BJ (cell line): ENCODE measurements at regions not wholly inside any gene's neighbourhood (a gene's known extent, or its start where the extent isn't known, plus 50 kb on each side); places are given as distances from the start of the nearest gene placed in this dataset.

Experiments used
- CTCF ChIA-PET: fragments of 350-600 bp; formaldehyde crosslinking; extraction: SDS; loops from one replicate; lab custom pipeline; 2021; ENCODE audit warnings: antibody characterized with exemption, inconsistent platforms; lab: Yijun Ruan, JAX
- POLR2A ChIA-PET: fragments of 300-600 bp; sonication (Branson Sonifier 250); formaldehyde crosslinking; extraction: SDS; loops from one replicate; lab custom pipeline; 2021; ENCODE audit warnings: antibody characterized with exemption; lab: Charles Lee
- DNase-seq: peaks from one replicate; pipeline ENCODE4 v3.0.0-alpha.2; 2011; ENCODE audit warnings: low read depth
- H3K27me3 ChIP-seq: 2 replicates; pipeline ENCODE4 v1.6.0; 2011; ENCODE audit warnings: low read length; ENCODE audit not compliant: control insufficient read depth, insufficient read depth
- H3K36me3 ChIP-seq: 2 replicates; pipeline ENCODE4 v1.5.1; 2011; ENCODE audit warnings: low read length; ENCODE audit not compliant: control insufficient read depth, insufficient read depth
- H3K4me3 ChIP-seq: 2 replicates; pipeline ENCODE4 v1.5.1; 2011; ENCODE audit warnings: low read depth, mild to moderate bottlenecking, control low read depth, low read length
- TF ChIP-seq, protein P1 (sequence below): IDR thresholded peaks from 2 replicates; pipeline ENCODE4 v1.5.1; 2011; ENCODE audit warnings: low read depth, mild to moderate bottlenecking, control low read depth, inconsistent platforms, low read length, moderate library complexity; ENCODE audit not compliant: insufficient read depth

- H3K36me3 ChIP-seq: no peaks in the 10 kb centered on the region
- ChIA-PET CTCF (no interaction called here), POLR2A (no interaction called here)
- H3K4me3 ChIP-seq: no peak overlapping the region
- DNase-seq: no peak
- no peaks in the 10 kb centered on the region for H3K27me3 ChIP-seq
- TF ChIP-seq, protein P1, sequence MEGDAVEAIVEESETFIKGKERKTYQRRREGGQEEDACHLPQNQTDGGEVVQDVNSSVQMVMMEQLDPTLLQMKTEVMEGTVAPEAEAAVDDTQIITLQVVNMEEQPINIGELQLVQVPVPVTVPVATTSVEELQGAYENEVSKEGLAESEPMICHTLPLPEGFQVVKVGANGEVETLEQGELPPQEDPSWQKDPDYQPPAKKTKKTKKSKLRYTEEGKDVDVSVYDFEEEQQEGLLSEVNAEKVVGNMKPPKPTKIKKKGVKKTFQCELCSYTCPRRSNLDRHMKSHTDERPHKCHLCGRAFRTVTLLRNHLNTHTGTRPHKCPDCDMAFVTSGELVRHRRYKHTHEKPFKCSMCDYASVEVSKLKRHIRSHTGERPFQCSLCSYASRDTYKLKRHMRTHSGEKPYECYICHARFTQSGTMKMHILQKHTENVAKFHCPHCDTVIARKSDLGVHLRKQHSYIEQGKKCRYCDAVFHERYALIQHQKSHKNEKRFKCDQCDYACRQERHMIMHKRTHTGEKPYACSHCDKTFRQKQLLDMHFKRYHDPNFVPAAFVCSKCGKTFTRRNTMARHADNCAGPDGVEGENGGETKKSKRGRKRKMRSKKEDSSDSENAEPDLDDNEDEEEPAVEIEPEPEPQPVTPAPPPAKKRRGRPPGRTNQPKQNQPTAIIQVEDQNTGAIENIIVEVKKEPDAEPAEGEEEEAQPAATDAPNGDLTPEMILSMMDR: no peak
These were observed 606.9 kb upstream of the KCNMB2 start for GRCh38 chr3:177929310-177929709.

GRCh38 chr3:177930771-177931170 is 605.5 kb upstream of the KCNMB2 start:
- POLR2A ChIA-PET: no interaction called here
- CTCF ChIA-PET: interaction anchor here (1.3 kb wide), 1 partner anchor 13 kb away, joined by 3 read pairs; no protein-coding TSS in a partner anchor
- no peaks in the 10 kb centered on the region for H3K36me3 ChIP-seq
- TF ChIP-seq, protein P1: no peak
- no peak overlapping the region for H3K4me3 ChIP-seq
- H3K27me3 ChIP-seq: no peaks in the 10 kb centered on the region
- no peak for DNase-seq

DNA sequence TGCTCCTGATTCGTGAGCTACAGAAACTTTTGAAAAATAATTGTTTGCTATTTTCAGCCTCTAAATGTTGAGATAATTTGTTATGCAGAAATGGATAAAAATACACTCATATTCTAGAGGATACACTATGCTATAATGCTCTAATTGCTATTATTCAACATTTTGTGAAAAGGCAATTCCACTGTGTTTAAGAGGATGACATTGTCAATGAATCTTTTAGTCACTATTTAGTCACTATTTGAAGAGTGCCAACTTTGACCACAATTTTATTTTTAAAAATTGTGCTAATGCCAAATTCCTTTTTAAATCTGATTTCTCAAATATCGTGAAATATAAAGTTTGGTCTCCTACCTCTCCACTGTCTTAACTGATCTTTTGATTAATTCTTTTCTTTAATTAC is 604.9 kb upstream of the KCNMB2 start:
- Histone ChIP-seq H3K27me3 (no peaks in the 10 kb centered on the region), H3K4me3 (no peak overlapping the region), H3K36me3 (no peaks in the 10 kb centered on the region)
- no peak for DNase-seq
- POLR2A ChIA-PET: no interaction called here
- TF ChIP-seq, protein P1: no peak
- CTCF ChIA-PET: interaction anchor here (1.3 to 1.6 kb wide), 3 partner anchors 13 to 102 kb away, joined by 3 read pairs; no protein-coding TSS in a partner anchor

DNA sequence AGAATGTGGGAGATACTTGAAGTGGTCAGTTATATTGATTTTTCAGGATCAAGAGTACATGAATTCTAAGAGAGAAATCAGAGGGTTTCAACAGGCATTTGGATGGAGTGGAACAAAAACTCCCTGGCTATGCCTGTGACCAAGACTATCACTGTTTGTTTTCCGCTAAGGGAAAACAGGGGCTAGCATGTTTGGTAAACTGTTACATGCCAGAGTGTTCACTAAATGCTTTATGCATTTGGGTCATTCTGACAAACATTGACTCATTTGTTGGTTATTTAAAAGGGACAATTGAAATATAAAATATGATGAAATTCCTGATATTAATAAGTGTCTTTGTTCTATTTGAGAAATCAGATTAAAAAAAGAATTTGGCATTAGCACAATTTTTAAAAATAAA is 603.9 kb upstream of the KCNMB2 start:
- CTCF ChIA-PET: interaction anchor here (1.4 to 1.6 kb wide), 2 partner anchors 26 to 103 kb away, joined by 3 read pairs; no protein-coding TSS in a partner anchor
- H3K36me3 ChIP-seq: no peaks in the 10 kb centered on the region
- POLR2A ChIA-PET: no interaction called here
- no peak for DNase-seq
- no peaks in the 10 kb centered on the region for H3K27me3 ChIP-seq
- TF ChIP-seq, protein P1: no peak
- H3K4me3 ChIP-seq: no peak overlapping the region

DNA sequence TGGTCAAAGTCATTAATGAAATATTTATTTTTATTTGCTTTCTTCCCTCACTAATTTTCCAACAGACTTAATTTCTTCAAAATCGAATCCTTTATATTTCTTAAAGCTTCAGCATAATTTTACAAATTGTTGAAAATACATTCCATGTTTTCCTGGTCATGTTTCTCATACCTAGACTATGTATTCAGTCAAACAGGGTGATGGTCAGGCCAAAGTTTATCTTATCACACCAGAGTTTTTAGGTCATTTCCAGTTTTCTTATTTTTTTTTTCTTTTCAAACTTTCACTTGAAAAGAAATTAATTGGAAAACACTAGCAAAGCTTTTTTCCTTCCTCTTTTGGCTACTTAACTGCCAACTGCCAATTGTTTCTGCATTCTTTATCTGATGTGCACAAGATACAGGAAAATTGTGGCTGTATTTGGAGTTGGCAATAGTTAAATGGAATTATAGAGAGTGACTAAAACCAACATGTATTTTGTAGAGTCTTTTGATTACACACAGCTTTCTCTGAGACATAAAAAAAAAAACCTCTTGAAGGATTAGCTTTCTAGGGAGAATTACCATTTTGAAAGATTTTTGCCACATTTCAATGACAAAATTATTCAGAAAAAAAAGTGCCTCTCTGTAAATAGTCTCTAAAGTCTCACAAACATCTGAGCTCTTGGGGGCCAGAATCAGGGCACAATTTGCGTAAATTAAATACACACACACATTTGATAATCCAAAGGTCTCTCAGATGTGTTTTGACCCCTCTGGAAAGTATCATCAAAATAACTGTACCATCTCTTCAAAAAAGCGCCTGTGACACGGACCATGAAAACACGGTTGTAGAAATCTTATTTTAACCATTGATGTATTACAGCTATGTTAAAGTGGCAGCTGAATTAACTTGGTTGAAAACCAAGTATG is 603.2 kb upstream of the KCNMB2 start:
- H3K4me3 ChIP-seq: no peak overlapping the region
- ChIA-PET POLR2A (interaction anchor here (0.6 to 0.7 kb wide), 3 partner anchors 27 to 301 kb away, joined by 3 read pairs; no protein-coding TSS in a partner anchor), CTCF (interaction anchor here (1.4 to 1.6 kb wide), 2 partner anchors 27 to 104 kb away, joined by 3 read pairs; no protein-coding TSS in a partner anchor)
- no peaks in the 10 kb centered on the region for H3K36me3 ChIP-seq
- no peak for DNase-seq
- TF ChIP-seq, protein P1: no peak
- no peaks in the 10 kb centered on the region for H3K27me3 ChIP-seq
